Cardiac fibroblast (primary cell): ENCODE measurements at regions not wholly inside any gene's neighbourhood (a gene's known extent, or its start where the extent isn't known, plus 50 kb on each side); places are given as distances from the start of the nearest gene placed in this dataset.

Experiments
- DNase-seq, 2 donors: peaks; one replicate each; pipeline versions ENCODE4 v3.0.0 to v3.0.0-alpha.2; 2010; ENCODE audit warnings: low read depth in 2 of 2
- H3K4me3 ChIP-seq, 2 donors: replicated peaks in 1 of 2; 1 replicate in 1 of 2; 2 replicates in 1 of 2; pipeline ENCODE4 v1.5.1; 2011; ENCODE audit warnings: low read depth in 2 of 2, low read length in 2 of 2, mild to moderate bottlenecking in 2 of 2, moderate library complexity in 1 of 2
- TF ChIP-seq, protein P1 (sequence below): IDR thresholded peaks from one replicate; pipeline ENCODE4 v1.5.1; 2011; ENCODE audit warnings: low read depth, mild to moderate bottlenecking, low read length, inconsistent platforms

DNA sequence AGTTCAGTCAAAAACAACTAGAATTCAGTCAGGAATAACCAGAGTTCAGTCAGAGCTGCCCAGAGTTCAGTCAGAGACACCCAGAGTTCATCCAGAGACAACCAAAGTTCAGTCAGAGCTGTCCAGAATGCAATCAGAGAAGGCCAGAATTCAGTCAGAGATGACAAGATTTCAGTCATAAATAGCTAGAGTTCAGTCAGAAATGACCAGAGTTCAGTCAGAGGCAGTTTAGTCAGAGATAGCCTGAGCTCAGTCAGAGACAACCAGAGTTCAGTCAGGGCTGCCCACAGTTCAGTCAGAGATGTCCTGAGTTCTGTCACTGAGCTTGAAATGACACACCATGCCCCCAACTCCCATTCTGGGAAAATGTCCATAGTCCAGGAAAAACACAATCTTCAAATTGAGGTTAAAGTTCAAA lies 1102.8 kb downstream of the BCL11B start:
- DNase-seq: no peak
- TF ChIP-seq, protein P1, sequence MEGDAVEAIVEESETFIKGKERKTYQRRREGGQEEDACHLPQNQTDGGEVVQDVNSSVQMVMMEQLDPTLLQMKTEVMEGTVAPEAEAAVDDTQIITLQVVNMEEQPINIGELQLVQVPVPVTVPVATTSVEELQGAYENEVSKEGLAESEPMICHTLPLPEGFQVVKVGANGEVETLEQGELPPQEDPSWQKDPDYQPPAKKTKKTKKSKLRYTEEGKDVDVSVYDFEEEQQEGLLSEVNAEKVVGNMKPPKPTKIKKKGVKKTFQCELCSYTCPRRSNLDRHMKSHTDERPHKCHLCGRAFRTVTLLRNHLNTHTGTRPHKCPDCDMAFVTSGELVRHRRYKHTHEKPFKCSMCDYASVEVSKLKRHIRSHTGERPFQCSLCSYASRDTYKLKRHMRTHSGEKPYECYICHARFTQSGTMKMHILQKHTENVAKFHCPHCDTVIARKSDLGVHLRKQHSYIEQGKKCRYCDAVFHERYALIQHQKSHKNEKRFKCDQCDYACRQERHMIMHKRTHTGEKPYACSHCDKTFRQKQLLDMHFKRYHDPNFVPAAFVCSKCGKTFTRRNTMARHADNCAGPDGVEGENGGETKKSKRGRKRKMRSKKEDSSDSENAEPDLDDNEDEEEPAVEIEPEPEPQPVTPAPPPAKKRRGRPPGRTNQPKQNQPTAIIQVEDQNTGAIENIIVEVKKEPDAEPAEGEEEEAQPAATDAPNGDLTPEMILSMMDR: no peak
- no peak overlapping the region for H3K4me3 ChIP-seq

DNA sequence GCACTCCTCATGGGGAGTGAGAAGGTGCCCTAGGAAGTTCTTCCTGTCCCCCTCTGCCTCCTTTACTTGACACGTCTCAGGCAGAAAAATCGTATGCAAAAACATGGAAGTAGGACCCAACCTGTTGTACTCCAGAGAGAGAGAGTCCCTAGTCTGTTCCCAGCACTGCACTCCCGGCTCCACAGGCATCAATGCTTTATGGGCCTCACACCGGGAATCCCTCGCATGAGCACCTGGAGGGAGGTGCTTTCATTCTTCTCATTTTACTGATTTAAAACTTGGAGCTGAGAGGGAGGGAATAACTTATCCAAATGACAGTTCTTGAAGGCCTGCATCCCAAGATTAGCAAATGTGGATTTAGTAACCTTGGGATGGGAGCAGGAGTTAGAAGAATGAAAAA lies 1101.4 kb downstream of the BCL11B start:
- no peak for DNase-seq
- TF ChIP-seq, protein P1: no peak
- no peak overlapping the region for H3K4me3 ChIP-seq

DNA sequence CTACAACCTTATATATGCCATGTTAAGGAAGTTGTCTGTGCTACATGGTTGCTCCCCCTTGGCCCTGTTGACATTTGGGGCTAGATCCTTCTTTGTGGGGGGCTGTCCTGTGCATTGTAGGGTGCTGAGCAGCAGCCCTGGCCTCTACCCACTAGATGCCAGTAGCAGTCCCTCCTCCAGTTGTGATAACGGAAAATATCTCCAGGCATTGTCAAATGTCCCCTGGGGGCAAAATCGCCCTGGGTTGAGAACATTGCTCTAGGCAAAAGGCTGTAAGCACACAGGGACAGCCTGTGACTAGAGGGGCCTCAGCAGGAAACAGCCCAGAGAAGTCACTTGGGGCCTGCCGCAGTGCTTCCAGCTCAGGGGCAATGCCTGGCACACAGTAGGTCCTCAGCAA lies 1100.3 kb downstream of the BCL11B start:
- no peak overlapping the region for H3K4me3 ChIP-seq
- TF ChIP-seq, protein P1: no peak

DNA sequence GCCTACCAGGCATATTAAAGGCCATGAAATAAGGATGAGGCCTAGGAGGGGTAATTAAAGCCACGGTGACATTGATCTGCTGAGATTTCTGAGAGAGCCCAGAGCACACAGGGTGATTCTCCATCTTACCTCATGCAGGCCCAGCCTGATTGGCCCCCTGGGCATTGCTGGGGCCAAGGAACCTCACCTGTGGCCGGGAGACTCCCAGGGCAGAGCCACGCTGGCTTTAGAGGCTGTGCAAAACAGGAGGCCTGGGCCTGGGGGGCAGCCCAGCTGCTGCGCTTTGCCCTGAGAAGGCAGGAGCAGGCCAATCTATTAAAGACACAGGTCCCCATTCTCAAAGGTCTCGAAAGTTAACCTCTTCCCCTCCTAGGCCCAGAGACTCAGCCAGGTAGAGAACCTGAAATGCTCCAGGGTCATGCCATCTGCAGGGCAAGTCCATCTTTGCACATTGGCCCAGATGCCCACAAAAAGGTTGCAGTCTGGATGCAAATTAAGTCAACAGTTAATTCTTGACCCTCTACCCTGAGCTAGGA lies 1099.7 kb downstream of the BCL11B start:
- TF ChIP-seq, protein P1: no peak
- no peak overlapping the region for H3K4me3 ChIP-seq
- DNase-seq: no peak

More for the DNA sequence above, 1100.3 kb downstream of the BCL11B start:
- DNase-seq: no peak

DNA sequence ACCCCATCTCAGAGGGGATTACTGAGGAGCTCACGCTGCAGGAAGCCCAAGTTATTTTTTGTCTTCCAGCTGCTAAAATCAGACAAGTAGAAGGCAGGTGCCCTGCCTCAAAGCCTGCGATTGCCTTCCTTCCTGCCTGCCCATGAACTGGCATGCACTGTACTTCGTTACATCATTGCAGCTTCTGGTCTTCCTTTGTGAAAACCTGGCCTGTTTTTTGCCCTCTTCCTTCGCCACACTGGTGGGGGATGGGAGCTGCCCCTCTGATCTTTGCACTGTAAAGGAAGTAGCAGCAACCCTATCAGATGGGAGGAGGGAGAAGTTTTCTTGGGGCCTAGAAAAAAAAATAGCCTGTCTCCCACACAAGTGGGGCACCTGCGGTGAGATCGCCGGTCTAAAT lies 1098.7 kb downstream of the BCL11B start:
- DNase-seq: no peak
- no peak overlapping the region for H3K4me3 ChIP-seq
- TF ChIP-seq, protein P1: no peak

DNA sequence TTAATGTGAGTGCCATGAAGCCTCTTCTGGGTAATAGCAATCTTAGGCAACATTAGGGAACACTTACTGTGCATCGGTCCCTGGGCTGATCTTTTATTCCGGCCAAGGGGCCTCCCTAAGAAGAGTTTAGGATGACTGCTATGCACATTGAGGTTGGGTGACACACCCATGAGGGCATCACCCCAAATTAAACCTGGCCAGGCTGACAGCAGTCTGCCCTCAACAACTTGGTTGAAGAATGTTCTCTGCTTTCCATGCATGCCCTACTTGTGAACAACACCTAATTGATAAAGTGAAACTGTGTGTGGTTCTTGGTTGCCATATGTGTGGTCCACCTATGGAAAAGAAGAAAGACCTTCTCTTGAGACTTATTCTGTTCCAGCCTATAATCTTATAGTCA lies 1098.0 kb downstream of the BCL11B start:
- TF ChIP-seq, protein P1: no peak
- no peak for DNase-seq
- no peak overlapping the region for H3K4me3 ChIP-seq

DNA sequence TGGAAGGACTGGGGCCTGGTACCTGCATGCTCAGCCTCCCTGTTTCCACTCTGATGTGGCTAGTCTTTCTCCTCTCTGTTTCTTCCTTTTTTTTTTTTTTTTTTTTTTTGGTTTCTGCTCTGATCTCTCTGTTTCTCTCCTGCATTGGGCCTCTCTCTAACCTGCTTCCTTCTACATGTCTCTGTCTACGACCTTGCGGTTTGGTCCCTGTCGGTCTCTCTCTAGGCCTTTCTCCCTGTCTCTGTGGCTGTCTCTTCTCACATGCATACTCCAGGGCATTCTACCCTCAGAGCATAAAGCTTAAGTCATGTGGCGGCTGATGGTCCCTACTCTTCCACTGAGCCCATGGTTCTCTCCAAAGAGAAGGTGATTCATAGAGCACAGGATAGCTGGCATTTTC lies 1096.6 kb downstream of the BCL11B start:
- H3K4me3 ChIP-seq: no peak overlapping the region
- DNase-seq: no peak
- TF ChIP-seq, protein P1: no peak
